ENCODE measurements at regions not wholly inside any gene's neighbourhood (a gene's known extent, or its start where the extent isn't known, plus 50 kb on each side); places are given as distances from the start of the nearest gene placed in this dataset.

DNA sequence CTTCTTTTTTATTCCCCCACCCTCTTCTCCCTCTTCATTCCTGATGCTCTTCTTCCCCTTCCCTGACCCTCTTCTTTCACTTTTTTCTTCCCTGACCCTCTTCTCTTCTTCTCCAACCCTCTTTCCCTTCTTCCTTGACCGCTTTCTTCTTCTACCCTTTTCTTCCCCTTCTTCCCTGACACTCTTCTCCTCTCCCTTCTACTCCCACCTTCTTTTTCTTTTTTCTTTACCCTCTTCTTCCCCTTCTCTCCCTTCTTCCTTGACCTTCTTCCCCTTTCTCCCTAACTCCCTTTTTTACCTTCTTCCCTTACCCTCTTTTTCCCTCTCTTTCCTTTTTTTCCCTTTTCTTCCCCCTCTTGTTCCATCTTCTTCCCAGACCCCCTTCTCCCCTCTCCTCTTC lies 931.3 kb downstream of the UQCRFS1 start:
- H3K36me3 ChIP-seq (ENCODE audit: insufficient read depth, low read length), result no peaks in the 10 kb centered on the region
- H2AFZ ChIP-seq (ENCODE audit: low read length), result no peak overlapping the region
- H3K27me3 ChIP-seq (ENCODE audit: insufficient read depth, low read length, poor library complexity, severe bottlenecking), result no peaks in the 10 kb centered on the region
- H3K79me2 ChIP-seq (ENCODE audit: insufficient read depth, low read length), result no peaks in the 10 kb centered on the region
- no peak overlapping the region for H3K4me3 ChIP-seq (ENCODE audit: low read length, poor library complexity, severe bottlenecking)
- no peaks in the 10 kb centered on the region for H3K9me2 ChIP-seq (replicated peaks; ENCODE audit: low read depth, low read length)
- no peaks in the 10 kb centered on the region for H4K20me1 ChIP-seq (ENCODE audit: insufficient read depth, low read length, poor library complexity, severe bottlenecking)
- H3K4me1 ChIP-seq (ENCODE audit: insufficient read depth, low read length, poor library complexity, severe bottlenecking), result no peaks in the 10 kb centered on the region
- TF ChIP-seq, protein P1, sequence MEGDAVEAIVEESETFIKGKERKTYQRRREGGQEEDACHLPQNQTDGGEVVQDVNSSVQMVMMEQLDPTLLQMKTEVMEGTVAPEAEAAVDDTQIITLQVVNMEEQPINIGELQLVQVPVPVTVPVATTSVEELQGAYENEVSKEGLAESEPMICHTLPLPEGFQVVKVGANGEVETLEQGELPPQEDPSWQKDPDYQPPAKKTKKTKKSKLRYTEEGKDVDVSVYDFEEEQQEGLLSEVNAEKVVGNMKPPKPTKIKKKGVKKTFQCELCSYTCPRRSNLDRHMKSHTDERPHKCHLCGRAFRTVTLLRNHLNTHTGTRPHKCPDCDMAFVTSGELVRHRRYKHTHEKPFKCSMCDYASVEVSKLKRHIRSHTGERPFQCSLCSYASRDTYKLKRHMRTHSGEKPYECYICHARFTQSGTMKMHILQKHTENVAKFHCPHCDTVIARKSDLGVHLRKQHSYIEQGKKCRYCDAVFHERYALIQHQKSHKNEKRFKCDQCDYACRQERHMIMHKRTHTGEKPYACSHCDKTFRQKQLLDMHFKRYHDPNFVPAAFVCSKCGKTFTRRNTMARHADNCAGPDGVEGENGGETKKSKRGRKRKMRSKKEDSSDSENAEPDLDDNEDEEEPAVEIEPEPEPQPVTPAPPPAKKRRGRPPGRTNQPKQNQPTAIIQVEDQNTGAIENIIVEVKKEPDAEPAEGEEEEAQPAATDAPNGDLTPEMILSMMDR (conservative IDR thresholded peaks at IDR 0.05; ENCODE audit: low read length), result no peak
- TF ChIP-seq EZH2phosphoT487 (IDR thresholded peaks at IDR 0.05; ENCODE audit: borderline replicate concordance), result no peak
- H3F3A ChIP-seq (ENCODE audit: low read depth), result no peaks in the 10 kb centered on the region
- H3K4me2 ChIP-seq (ENCODE audit: low read depth, low read length, poor library complexity, severe bottlenecking), result no peak overlapping the region
- no peaks in the 10 kb centered on the region for H3K9me3 ChIP-seq (ENCODE audit: insufficient read depth, low read depth, low read length)
- no peak overlapping the region for H3K9ac ChIP-seq (ENCODE audit: low read depth, low read length, poor library complexity, severe bottlenecking)

GRCh38 chr19:28264556-28264955 lies 948.4 kb downstream of the UQCRFS1 start:
- H3K79me2 ChIP-seq (ENCODE audit: insufficient read depth, low read length), result no peaks in the 10 kb centered on the region
- H3K4me1 ChIP-seq (ENCODE audit: insufficient read depth, low read length, poor library complexity, severe bottlenecking), result no peaks in the 10 kb centered on the region
- H2AFZ ChIP-seq (ENCODE audit: low read length), result no peak overlapping the region
- no peaks in the 10 kb centered on the region for H3K9me2 ChIP-seq (replicated peaks; ENCODE audit: low read depth, low read length)
- H4K20me1 ChIP-seq (ENCODE audit: insufficient read depth, low read length, poor library complexity, severe bottlenecking), result no peaks in the 10 kb centered on the region
- TF ChIP-seq EZH2phosphoT487 (IDR thresholded peaks at IDR 0.05; ENCODE audit: borderline replicate concordance), result no peak
- TF ChIP-seq, protein P1 (conservative IDR thresholded peaks at IDR 0.05; ENCODE audit: low read length), result no peak
- H3F3A ChIP-seq (ENCODE audit: low read depth), result no peaks in the 10 kb centered on the region
- no peak overlapping the region for H3K9ac ChIP-seq (ENCODE audit: low read depth, low read length, poor library complexity, severe bottlenecking)
- H3K9me3 ChIP-seq (ENCODE audit: insufficient read depth, low read depth, low read length), result no peaks in the 10 kb centered on the region
- no peaks in the 10 kb centered on the region for H3K36me3 ChIP-seq (ENCODE audit: insufficient read depth, low read length)
- no peak overlapping the region for H3K4me3 ChIP-seq (ENCODE audit: low read length, poor library complexity, severe bottlenecking)
- no peak overlapping the region for H3K4me2 ChIP-seq (ENCODE audit: low read depth, low read length, poor library complexity, severe bottlenecking)
- no peaks in the 10 kb centered on the region for H3K27me3 ChIP-seq (ENCODE audit: insufficient read depth, low read length, poor library complexity, severe bottlenecking)

GRCh38 chr19:28258829-28259228 lies 954.1 kb downstream of the UQCRFS1 start:
- 0 out of 2 replicates have a peak, but pooled peaks cover 3% of the 10 kb centered on the region for H3K9me3 ChIP-seq (ENCODE audit: insufficient read depth, low read depth, low read length)
- H3K9me2 ChIP-seq (replicated peaks; ENCODE audit: low read depth, low read length), result no peaks in the 10 kb centered on the region
- no peaks in the 10 kb centered on the region for H3K36me3 ChIP-seq (ENCODE audit: insufficient read depth, low read length)
- H4K20me1 ChIP-seq (ENCODE audit: insufficient read depth, low read length, poor library complexity, severe bottlenecking), result no peaks in the 10 kb centered on the region
- no peaks in the 10 kb centered on the region for H3K27me3 ChIP-seq (ENCODE audit: insufficient read depth, low read length, poor library complexity, severe bottlenecking)
- no peaks in the 10 kb centered on the region for H3F3A ChIP-seq (ENCODE audit: low read depth)
- H3K79me2 ChIP-seq (ENCODE audit: insufficient read depth, low read length), result no peaks in the 10 kb centered on the region
- TF ChIP-seq, protein P1 (conservative IDR thresholded peaks at IDR 0.05; ENCODE audit: low read length), result no peak
- no peak for TF ChIP-seq EZH2phosphoT487 (IDR thresholded peaks at IDR 0.05; ENCODE audit: borderline replicate concordance)
- no peak overlapping the region for H2AFZ ChIP-seq (ENCODE audit: low read length)
- H3K4me3 ChIP-seq (ENCODE audit: low read length, poor library complexity, severe bottlenecking), result no peak overlapping the region
- H3K4me2 ChIP-seq (ENCODE audit: low read depth, low read length, poor library complexity, severe bottlenecking), result no peak overlapping the region
- no peak overlapping the region for H3K9ac ChIP-seq (ENCODE audit: low read depth, low read length, poor library complexity, severe bottlenecking)
- no peaks in the 10 kb centered on the region for H3K4me1 ChIP-seq (ENCODE audit: insufficient read depth, low read length, poor library complexity, severe bottlenecking)

All from Loucy (cell line).